Suprapubic skin (tissue), 4 donors: ENCODE measurements at regions not wholly inside any gene's neighbourhood (a gene's known extent, or its start where the extent isn't known, plus 50 kb on each side); places are given as distances from the start of the nearest gene placed in this dataset.

Experiments used
- CTCF ChIP-seq, 2 donors: fragments of 200-600 bp in 1 of 2; fragments of 450-650 bp in 1 of 2; sonication (generic) in 1 of 2; IDR thresholded peaks; one replicate each; pipeline ENCODE4 v1.5.1; 2016 to 2019; ENCODE audit warnings: antibody characterized with exemption in 2 of 2, mild to moderate bottlenecking in 1 of 2, moderate library complexity in 1 of 2
- POLR2A ChIP-seq, 2 donors: fragments of 450-650 bp; IDR thresholded peaks; one replicate each; pipeline ENCODE4 v1.6.1; 2017; ENCODE audit warnings: antibody characterized with exemption in 2 of 2, mild to moderate bottlenecking in 2 of 2, moderate library complexity in 2 of 2
- POLR2AphosphoS5 ChIP-seq, 3 donors: sonication (generic); formaldehyde crosslinking; IDR thresholded peaks; one replicate each; pipeline ENCODE4 v1.6.1; 2017; ENCODE audit warnings: antibody characterized with exemption in 3 of 3

GRCh38 chr17:63279498-63280230 is 166.4 kb downstream of the CYB561 start:
- TF ChIP-seq POLR2AphosphoS5 (IDR thresholded peaks at IDR 0.05) (no peak), POLR2A (IDR thresholded peaks at IDR 0.05) (no peak), CTCF (IDR thresholded peaks at IDR 0.05) (no peak)
